Thyroid gland (tissue), 4 donors: ENCODE measurements at regions not wholly inside any gene's neighbourhood (a gene's known extent, or its start where the extent isn't known, plus 50 kb on each side); places are given as distances from the start of the nearest gene placed in this dataset.

Experiments
- POLR2A ChIP-seq, 2 donors: fragments of 450-650 bp; IDR thresholded peaks; one replicate each; pipeline ENCODE4 v1.6.1; 2017; ENCODE audit warnings: antibody characterized with exemption in 2 of 2, mild to moderate bottlenecking in 2 of 2, moderate library complexity in 1 of 2
- TF ChIP-seq, protein P1 (sequence below), 6 experiments: fragments of 200-600 bp in 3 of 6; fragments of 450-650 bp in 3 of 6; sonication (generic) in 3 of 6; IDR thresholded peaks; one replicate each; pipeline ENCODE4 v1.5.1; 2016 to 2019; ENCODE audit warnings: antibody characterized with exemption in 6 of 6, mild to moderate bottlenecking in 2 of 6, inconsistent platforms in 1 of 6, moderate library complexity in 1 of 6

DNA sequence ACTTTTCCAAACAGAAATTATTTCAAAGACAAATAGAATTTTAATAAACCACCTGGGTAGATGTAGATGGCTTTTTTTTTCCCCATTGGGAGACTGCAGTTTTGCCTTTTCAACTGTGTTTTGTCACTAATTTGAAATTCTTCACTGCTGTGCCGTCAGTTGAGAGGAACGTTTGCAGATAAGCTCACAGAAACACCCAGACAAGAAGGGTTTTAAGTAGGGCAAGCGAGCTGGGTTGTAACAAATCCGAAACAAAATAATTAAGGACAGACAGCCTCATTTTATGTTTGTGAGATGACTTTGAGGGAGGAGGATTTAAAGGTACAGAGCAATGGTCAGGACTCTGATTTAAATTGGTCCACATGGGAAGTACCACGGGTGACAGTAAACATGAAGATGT, 155.1 kb upstream of the NTRK2 start:
- TF ChIP-seq, protein P1, sequence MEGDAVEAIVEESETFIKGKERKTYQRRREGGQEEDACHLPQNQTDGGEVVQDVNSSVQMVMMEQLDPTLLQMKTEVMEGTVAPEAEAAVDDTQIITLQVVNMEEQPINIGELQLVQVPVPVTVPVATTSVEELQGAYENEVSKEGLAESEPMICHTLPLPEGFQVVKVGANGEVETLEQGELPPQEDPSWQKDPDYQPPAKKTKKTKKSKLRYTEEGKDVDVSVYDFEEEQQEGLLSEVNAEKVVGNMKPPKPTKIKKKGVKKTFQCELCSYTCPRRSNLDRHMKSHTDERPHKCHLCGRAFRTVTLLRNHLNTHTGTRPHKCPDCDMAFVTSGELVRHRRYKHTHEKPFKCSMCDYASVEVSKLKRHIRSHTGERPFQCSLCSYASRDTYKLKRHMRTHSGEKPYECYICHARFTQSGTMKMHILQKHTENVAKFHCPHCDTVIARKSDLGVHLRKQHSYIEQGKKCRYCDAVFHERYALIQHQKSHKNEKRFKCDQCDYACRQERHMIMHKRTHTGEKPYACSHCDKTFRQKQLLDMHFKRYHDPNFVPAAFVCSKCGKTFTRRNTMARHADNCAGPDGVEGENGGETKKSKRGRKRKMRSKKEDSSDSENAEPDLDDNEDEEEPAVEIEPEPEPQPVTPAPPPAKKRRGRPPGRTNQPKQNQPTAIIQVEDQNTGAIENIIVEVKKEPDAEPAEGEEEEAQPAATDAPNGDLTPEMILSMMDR (IDR thresholded peaks at IDR 0.05) = no peak
- no peak for TF ChIP-seq POLR2A (IDR thresholded peaks at IDR 0.05)
